ENCODE measurements at regions not wholly inside any gene's neighbourhood (a gene's known extent, or its start where the extent isn't known, plus 50 kb on each side); places are given as distances from the start of the nearest gene placed in this dataset.

GRCh38 chr3:159390656-159391212, 588.9 kb downstream of the MFSD1 start:
- TF ChIP-seq CTCF (conservative IDR thresholded peaks at IDR 0.05 in 1 of 2, IDR thresholded peaks at IDR 0.05 in 1 of 2; ENCODE audit: low read depth in 1 of 2, low read length in 2 of 2) (no peak), EZH2 (IDR thresholded peaks at IDR 0.05; ENCODE audit: low read length, missing control alignments) (no peak)
